ENCODE measurements at regions not wholly inside any gene's neighbourhood (a gene's known extent, or its start where the extent isn't known, plus 50 kb on each side); places are given as distances from the start of the nearest gene placed in this dataset.

DNA sequence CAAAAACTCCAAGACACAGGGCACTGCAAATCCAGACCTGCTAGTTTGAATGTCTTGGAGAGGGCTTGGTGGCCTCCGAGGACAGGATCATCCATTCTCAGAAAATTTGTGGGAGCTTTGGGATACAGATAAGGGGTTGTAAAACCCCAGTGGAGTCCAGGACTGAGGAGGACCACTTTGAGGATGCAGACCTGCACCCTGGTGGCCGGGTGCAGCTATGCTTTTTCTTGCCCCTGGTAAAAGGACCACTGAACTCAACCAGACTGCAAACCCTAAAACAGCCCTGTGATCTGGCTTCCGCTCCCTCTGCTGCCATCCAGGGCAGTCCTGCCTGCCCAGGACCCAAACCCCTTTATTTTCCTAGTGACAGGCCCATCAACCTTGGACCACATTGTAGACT is 169.5 kb upstream of the DAAM1 start:
- TF ChIP-seq CTCF (IDR thresholded peaks at IDR 0.05): peak; percentile 56
- no peak for TF ChIP-seq EZH2phosphoT487 (IDR thresholded peaks at IDR 0.05)

Measured in neural progenitor cell (in vitro differentiated cells).